Myocyte (in vitro differentiated cells): ENCODE measurements at regions not wholly inside any gene's neighbourhood (a gene's known extent, or its start where the extent isn't known, plus 50 kb on each side); places are given as distances from the start of the nearest gene placed in this dataset.
"Not testable (repeated sequence)": the region's sequence is repeated elsewhere in the genome, so short reads cannot be mapped to it uniquely, and the experiment has no call there.

Source experiments
- DNase-seq: peaks from one replicate; pipeline ENCODE4 v3.0.0-alpha.2; 2012; ENCODE audit warnings: low read depth

- DNase-seq, result no peak
Observed at GRCh38 chr4:27628609-27629008, 768.0 kb downstream of the STIM2 start.

DNA sequence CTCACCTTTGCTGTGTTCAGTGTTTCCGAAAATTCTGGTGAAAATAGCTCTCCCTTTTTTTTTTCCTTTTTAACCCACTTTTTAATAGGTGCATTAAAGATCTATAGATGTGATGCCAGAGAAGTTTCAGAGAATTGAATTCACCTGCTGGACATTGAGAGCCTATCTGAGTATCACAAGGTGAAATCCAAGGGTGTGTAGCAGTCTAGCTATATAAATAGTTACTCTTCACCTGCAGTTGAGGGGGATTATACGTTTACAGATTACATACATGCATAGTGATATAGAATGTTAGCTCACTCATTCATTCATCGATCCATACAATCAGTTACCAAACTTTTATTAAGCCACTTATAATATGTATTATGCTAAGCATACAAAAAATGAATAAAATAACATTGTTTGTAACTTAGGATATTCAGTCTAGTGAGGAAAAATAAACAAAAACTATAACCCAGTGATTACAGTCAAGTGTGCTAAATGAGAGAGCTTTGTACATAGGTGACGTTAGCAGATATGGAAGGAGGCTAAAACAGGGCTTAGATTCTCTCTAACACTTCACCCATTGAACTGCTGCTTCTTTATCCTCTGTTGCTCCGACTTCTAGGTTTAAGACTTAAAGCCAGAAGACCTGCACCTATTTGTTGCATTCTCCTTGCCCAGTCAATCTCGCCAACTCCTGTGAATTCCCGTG, 769.0 kb downstream of the STIM2 start:
- no peak for DNase-seq

- DNase-seq, result no peak
Observed at GRCh38 chr4:27635936-27636913, 775.6 kb downstream of the STIM2 start.

DNA sequence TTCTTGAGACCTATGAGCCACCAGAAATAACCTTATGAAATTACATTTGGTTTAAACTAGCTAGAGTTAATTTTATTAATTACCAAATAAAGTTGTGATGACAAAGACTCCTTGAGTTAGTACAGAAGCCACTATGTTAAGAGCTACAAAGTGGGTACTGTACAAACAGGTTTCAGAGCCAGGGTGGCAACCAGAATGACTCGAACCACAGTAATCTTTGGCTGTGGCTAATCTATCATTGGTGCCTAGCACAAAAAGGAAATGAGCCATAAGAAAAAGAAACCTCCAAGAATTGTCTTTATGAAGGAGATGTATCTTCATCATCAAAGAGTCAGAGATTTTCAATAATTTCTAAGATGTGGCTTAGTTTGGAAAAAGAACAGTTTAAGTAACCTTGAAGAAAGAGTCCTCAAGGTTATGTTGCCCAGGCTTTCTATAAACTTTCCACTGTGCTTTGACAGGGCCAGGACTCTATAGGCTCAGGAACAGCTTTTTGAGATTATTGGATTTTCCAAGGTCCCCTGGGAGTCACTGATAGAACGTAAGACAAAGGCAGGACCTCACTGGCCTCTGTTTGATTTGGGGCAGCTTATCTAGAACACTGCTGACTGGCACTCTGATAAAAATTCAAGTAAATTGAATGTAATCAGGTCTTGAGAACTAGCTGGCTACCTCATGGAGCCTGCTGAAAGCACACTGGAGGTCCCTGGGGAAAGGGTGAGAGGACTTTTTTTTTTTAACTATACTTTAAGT, 777.7 kb downstream of the STIM2 start:
- DNase-seq, result no peak

DNA sequence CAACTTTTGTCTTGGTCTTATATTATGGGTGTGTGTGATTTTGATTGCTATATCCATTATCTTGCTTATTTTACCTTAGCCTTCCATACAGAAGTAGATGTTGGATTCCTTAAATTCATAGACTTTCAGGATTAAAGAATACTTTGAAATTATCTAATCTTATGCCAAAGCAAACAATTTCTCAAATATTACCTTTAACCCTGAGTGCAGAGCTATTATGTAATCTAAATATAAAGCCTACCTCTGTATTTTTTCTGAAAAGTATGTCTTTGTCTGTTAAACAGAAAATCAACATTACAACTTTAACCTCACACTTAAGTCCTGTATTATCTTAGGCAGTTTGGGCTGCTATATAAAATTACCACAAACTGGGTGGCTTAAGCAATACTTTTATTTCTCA, 782.5 kb downstream of the STIM2 start:
- no peak for DNase-seq

DNA sequence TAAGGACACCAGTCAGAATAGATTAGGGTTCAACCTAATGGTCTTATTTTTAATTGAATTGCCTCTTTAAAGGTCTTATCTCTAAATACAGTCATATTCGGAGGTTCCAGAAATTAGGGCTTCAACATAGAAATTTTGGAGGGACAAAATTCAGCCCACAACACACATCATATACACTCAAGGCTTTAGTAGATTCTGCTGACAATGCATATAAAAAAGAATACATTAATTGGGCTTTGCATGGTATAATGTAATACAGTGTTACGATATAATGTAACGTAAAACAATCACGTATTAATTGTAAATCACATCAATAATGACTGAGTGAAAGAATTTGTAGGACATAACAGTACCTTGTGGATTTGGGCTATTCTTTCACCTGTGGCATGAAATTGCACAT, 787.8 kb downstream of the STIM2 start:
- DNase-seq, result no peak

DNA sequence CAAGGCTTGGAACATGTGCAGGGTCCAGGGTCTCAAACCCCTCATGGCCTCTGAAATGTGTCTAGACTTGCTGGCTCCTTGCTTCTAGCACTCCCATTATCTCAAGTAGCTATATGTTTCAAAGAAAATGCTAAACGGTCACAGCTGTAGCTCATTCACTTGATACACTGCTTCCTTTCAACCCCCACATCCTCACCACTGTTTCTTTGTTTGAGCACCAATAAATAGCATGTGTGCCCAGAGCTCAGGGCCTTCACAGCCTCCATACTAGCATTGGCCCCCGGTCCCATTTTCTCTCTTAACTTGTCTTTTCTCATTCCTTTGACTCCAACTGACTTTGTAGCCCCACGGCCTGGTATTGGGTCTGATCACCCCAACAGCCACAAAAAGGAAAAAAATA, 801.8 kb downstream of the STIM2 start:
- no peak for DNase-seq

DNA sequence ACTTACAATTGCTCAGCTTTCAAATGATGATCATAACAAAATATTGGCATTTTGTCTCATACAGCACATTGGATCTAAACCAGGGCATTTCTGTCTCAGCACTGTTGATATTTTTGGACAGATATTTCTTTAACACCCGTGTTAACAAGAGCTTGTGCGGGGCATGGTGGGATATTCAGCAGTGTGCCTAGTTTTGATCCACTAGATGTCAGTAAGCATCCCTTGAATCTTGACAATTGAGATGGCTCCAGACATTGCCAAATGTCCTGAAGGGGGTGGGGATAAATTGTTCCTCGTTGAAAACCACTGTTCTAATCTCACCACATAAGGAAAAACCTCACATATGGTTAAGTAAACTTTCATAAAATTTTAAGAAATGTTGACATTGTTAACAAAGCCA, 806.3 kb downstream of the STIM2 start:
- DNase-seq, result no peak

- no peak for DNase-seq
Observed at GRCh38 chr4:27668001-27668400, 807.4 kb downstream of the STIM2 start.

- no peak for DNase-seq
Observed at GRCh38 chr4:27678027-27678426, 817.4 kb downstream of the STIM2 start.

GRCh38 chr4:27684610-27685011, 824.0 kb downstream of the STIM2 start:
- DNase-seq, result peak; percentile 42

DNA sequence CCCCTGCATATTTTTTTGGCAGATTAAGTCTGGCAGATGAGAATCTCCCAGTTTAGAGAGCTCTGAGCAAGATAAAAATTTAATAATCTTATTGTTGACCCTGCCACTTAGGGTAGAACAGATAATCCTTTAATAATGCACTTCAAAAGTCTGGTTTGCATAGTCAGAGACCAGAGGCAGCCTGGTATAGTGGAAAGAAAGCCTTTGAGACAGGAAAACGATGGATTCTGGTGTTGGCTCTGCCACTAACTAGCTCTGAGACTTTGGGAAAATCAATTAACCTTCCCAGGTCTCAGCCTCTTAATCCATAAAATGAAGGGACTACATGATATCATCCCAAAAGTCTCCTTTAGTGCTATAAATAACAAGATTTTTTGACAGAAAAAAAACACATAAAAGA, 824.5 kb downstream of the STIM2 start:
- DNase-seq, result no peak

DNA sequence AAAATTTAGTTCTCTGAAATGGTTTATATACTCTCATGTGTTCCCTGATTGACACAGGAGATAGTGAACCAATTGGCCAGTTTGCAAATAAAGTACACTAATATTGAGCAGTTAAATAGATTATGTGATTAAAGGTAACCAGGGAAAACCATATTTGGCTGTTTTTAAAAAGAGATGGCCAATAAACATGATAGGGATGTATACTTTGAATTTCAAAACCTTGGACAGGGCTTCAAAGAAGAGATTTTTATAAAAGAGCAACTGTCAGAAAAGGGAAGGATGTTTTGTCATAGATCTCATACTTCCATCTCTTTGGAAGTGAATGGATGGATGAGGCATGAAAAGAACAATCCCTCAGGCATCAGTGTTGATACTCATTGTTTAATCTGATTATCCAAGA, 825.3 kb downstream of the STIM2 start:
- no peak for DNase-seq

DNA sequence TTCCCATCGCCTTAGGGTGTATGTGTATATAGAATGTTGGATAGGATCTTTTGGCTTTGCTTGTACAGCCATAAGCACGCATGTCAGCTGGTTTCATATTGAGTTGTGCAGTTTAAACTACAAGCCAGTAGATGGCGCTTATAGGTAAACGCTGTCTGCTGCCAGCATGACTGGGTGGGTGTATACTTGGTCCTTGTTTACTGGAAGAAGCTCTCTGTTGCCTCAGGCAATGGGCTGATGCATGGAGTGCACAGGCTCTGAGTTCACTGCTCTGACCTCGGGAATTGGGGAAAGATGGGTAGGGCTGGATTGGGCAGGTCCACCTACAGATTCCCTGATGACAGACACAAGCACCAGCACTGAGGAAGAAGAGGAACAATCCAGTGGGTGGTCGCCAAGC, 831.5 kb downstream of the STIM2 start:
- DNase-seq, result peak; percentile 21

DNA sequence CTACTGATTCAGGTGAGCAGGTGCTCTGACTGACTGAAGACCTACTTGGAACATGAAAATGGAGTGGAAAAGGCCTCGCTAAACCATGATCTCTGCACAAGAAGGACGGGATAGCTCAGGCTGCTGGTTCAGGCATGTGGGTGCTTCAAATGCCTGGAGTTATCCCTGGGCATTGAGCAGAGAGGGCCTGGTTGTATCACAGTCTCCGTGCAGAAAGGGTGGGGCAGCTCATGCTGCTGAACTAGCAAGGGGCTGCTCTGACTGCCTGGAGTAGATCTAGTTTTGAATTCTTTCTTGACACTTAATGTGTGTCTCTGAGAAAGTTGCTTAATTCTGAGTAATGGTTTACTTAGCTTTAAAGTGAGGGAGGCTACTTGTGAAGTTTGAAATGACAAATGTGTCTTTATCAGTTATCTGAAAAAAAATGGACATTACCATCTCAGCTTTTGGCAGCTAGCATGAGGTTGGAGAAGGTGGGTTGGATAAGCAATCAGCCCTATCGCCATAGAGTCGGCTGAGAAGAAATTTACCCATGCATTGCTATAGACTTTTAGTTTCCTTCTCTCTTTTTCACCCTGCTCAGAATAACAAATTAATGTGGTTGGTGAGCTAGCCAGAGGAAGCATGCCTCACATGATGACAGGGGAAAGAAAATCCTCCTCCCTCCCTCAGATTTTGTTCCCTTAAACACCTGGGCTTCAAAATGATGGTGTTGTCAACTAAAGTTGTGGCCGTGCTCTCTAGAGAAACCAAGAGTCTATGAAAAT, 832.4 kb downstream of the STIM2 start:
- no peak for DNase-seq

DNA sequence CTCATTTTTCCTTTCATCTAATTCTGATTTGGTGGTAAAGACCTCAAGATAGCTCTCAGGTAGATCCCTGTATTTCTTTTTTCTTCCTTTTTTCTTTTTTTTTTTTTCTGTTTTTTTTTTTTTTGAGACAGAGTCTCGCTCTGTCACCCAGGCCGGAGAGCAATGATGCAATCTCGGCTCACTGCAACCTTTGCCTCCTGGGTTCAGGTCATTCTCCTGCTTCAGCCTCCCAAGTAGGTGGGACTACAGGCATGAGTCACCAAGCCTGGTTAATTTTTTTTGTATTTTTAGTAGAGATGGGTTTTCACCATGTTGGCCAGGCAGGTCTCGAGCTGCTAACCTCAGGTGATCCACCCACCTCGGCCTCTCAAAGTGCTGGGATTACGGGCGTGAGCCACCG, 835.6 kb downstream of the STIM2 start:
- DNase-seq, result not testable (repeated sequence)

DNA sequence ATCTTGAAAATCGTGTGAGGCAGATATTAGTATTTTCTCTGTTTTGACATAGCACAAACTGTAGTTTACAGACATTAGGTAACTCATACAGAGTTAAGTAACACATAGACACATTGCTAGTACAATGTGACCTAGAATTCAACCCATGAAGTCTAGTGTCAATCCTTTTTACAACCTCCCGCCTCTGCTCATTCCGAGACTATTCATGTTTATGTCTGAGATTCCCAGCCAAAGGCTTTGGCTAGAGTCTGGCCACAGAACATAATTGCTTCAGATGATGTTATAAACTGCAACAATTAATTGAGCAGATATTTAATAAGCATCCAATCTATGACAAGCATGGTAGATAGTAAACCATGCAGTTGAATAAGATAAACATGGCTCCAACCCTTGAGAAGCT, 841.0 kb downstream of the STIM2 start:
- no peak for DNase-seq

- no peak for DNase-seq
Observed at GRCh38 chr4:27702730-27703431, 842.2 kb downstream of the STIM2 start.

GRCh38 chr4:27703771-27704170, 843.1 kb downstream of the STIM2 start:
- no peak for DNase-seq

DNA sequence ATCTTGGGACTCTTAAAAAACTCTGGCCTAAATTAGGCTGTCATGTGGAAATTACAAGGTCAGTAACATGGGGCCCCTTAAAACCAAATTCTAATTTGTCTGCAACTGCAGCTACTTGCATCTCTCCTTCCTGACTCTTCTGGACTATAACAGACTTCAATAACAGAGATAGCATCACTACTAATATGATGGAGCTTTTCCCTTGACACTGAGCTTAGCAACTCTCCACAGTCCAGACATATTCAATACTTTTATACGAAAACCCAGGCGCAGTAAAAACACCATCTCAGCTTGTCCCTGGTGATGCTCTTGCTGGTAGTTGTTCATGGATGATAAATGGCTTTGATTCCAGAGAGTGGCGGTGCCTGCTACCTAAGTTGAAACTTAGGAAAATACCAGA, 850.4 kb downstream of the STIM2 start:
- DNase-seq, result no peak
